Neural crest cell (in vitro differentiated cells): ENCODE measurements at regions not wholly inside any gene's neighbourhood (a gene's known extent, or its start where the extent isn't known, plus 50 kb on each side); places are given as distances from the start of the nearest gene placed in this dataset.

Experiments
- DNase-seq: peaks from one replicate; pipeline ENCODE4 v3.0.0; 2021; ENCODE audit warnings: low read depth, mixed read lengths, low spot score
- H3K27ac Mint-ChIP-seq: one replicate; pipeline ENCODE4 v1.8.0; 2021; ENCODE audit warnings: mild to moderate bottlenecking, mixed read lengths; ENCODE audit not compliant: unreplicated experiment
- H3K27me3 Mint-ChIP-seq: 2 replicates; pipeline ENCODE4 v1.8.0; 2021; ENCODE audit warnings: low read depth, mild to moderate bottlenecking, mixed read lengths
- H3K36me3 Mint-ChIP-seq: 2 replicates; pipeline ENCODE4 v1.8.0; 2021; ENCODE audit warnings: low read depth, mild to moderate bottlenecking, mixed read lengths
- H3K4me1 Mint-ChIP-seq: 2 replicates; pipeline ENCODE4 v1.8.0; 2021; ENCODE audit warnings: mixed read lengths
- H3K4me3 Mint-ChIP-seq: one replicate; pipeline ENCODE4 v1.8.0; 2021; ENCODE audit warnings: mild to moderate bottlenecking, mixed read lengths
- H3K9me3 Mint-ChIP-seq: 2 replicates; pipeline ENCODE4 v1.8.0; 2021; ENCODE audit warnings: mixed read lengths
- CTCF ChIP-seq: fragments of 200-600 bp; sonication (generic); conservative IDR thresholded peaks from 2 replicates; pipeline ENCODE4 v1.5.0; 2021; ENCODE audit warnings: antibody characterized with exemption, mild to moderate bottlenecking

- H3K27me3 Mint-ChIP-seq: no peaks in the 10 kb centered on the region
- H3K36me3 Mint-ChIP-seq: peaks cover 6% of the 10 kb centered on the region
- no peak for TF ChIP-seq CTCF
- peaks cover 9% of the 10 kb centered on the region for H3K9me3 Mint-ChIP-seq
- no peak overlapping the region for H3K4me3 Mint-ChIP-seq
- no peak overlapping the region for H3K27ac Mint-ChIP-seq
- DNase-seq: no peak
- H3K4me1 Mint-ChIP-seq: no peaks in the 10 kb centered on the region
Observed at GRCh38 chr3:152547153-152547552, 278.4 kb downstream of the MBNL1 start.

GRCh38 chr3:152549263-152549662, 280.5 kb downstream of the MBNL1 start:
- no peak overlapping the region for H3K27ac Mint-ChIP-seq
- H3K9me3 Mint-ChIP-seq: peaks cover 9% of the 10 kb centered on the region
- DNase-seq: no peak
- H3K36me3 Mint-ChIP-seq: peaks cover 4% of the 10 kb centered on the region
- TF ChIP-seq CTCF: no peak
- H3K4me1 Mint-ChIP-seq: no peaks in the 10 kb centered on the region
- no peak overlapping the region for H3K4me3 Mint-ChIP-seq
- no peaks in the 10 kb centered on the region for H3K27me3 Mint-ChIP-seq

- no peaks in the 10 kb centered on the region for H3K4me1 Mint-ChIP-seq
- no peak for TF ChIP-seq CTCF
- no peaks in the 10 kb centered on the region for H3K36me3 Mint-ChIP-seq
- H3K27ac Mint-ChIP-seq: no peak overlapping the region
- H3K27me3 Mint-ChIP-seq: no peaks in the 10 kb centered on the region
- DNase-seq: no peak
- peaks cover 5% of the 10 kb centered on the region for H3K9me3 Mint-ChIP-seq
- no peak overlapping the region for H3K4me3 Mint-ChIP-seq
Observed at GRCh38 chr3:152550284-152550683, 281.6 kb downstream of the MBNL1 start.

- H3K27ac Mint-ChIP-seq: no peak overlapping the region
Observed at GRCh38 chr3:152554980-152555379, 280.0 kb upstream of the P2RY1 start.

GRCh38 chr3:152555666-152556291, 279.2 kb upstream of the P2RY1 start:
- DNase-seq: no peak
- Mint-ChIP-seq H3K27ac (no peak overlapping the region), H3K36me3 (no peaks in the 10 kb centered on the region), H3K27me3 (no peaks in the 10 kb centered on the region), H3K9me3 (peaks cover 7% of the 10 kb centered on the region), H3K4me3 (no peak overlapping the region), H3K4me1 (peaks cover 8% of the 10 kb centered on the region)
- no peak for TF ChIP-seq CTCF

More at GRCh38 chr3:152554980-152555379, 280.0 kb upstream of the P2RY1 start:
- Mint-ChIP-seq H3K9me3 (peaks cover 7% of the 10 kb centered on the region), H3K4me1 (peaks cover 8% of the 10 kb centered on the region), H3K27me3 (no peaks in the 10 kb centered on the region), H3K4me3 (no peak overlapping the region), H3K36me3 (no peaks in the 10 kb centered on the region)
- no peak for TF ChIP-seq CTCF
- DNase-seq: no peak
